ENCODE measurements at regions not wholly inside any gene's neighbourhood (a gene's known extent, or its start where the extent isn't known, plus 50 kb on each side); places are given as distances from the start of the nearest gene placed in this dataset.

DNA sequence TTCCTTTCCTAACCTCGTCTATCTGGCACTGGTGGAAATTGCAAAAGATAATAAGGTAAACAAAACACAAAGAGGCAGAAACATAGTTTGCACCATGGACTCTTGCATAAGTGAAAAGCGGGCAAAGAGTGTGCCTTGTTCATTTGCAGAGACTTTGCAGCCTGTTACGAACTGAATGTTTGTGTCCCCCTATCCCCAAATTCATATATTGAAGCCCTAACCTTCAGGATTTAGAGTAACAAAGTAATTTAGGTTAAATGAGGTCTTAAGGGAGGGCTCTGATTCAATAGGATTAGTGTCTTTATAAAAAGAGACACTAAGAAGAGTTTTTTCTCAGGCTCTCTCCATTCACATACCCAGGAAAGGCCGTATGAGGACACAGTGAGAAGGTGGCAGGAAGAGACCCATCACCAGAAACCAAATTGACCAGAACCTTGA lies 52.1 kb upstream of the FAM169A start:
- DNase-seq (ENCODE audit: low read depth in 1 of 2, low spot score in 1 of 2) = no peak

- DNase-seq (ENCODE audit: low read depth in 1 of 2, low spot score in 1 of 2) = no peak
These were observed 50.9 kb upstream of the FAM169A start for GRCh38 chr5:74916831-74917710.
